OCI-LY7 (cell line): ENCODE measurements at regions not wholly inside any gene's neighbourhood (a gene's known extent, or its start where the extent isn't known, plus 50 kb on each side); places are given as distances from the start of the nearest gene placed in this dataset.

Experiments
- BruUV-seq: library from RNA; stranded (reverse); fragments of 400-500 nt; replicated peaks from 2 replicates; lab custom pipeline; 2021; lab: Mats Ljungman, UMichigan
- CTCF ChIA-PET: fragments of 300-600 bp; sonication (Branson Sonifier 250); formaldehyde crosslinking; loops from one replicate; lab custom pipeline; 2022; ENCODE audit warnings: antibody characterized with exemption; ENCODE audit not compliant: unreplicated experiment; lab: Charles Lee
- POLR2A ChIA-PET: fragments of 300-600 bp; sonication (Branson Sonifier 250); formaldehyde crosslinking; loops from one replicate; lab custom pipeline; 2022; ENCODE audit warnings: antibody characterized with exemption; lab: Charles Lee
- DNase-seq: peaks from one replicate; pipeline ENCODE4 v3.0.0-alpha.2; 2015; ENCODE audit warnings: low spot score
- H2AFZ ChIP-seq: fragments of 200-600 bp; sonication (generic), shearing (Covaris generic); 2 replicates; pipeline ENCODE4 v1.6.1; 2014; ENCODE audit warnings: mild to moderate bottlenecking, antibody characterized with exemption, low read length, moderate library complexity
- H3K27ac ChIP-seq: fragments of 200-600 bp; sonication (generic); 2 replicates; pipeline ENCODE4 v1.5.1; 2014; ENCODE audit warnings: mixed run types, low read depth, mild to moderate bottlenecking, moderate library complexity, low read length, inconsistent platforms; ENCODE audit not compliant: poor library complexity, severe bottlenecking
- H3K36me3 ChIP-seq: fragments of 200-600 bp; sonication (generic); 2 replicates; pipeline ENCODE4 v1.6.1; 2014; ENCODE audit warnings: mild to moderate bottlenecking, antibody characterized with exemption, low read length, moderate library complexity, mixed read lengths; ENCODE audit not compliant: insufficient read depth
- H3K4me1 ChIP-seq: fragments of 200-600 bp; sonication (generic); 2 replicates; pipeline ENCODE4 v1.5.1; 2014; ENCODE audit warnings: mild to moderate bottlenecking, low read length; ENCODE audit not compliant: insufficient read depth, poor library complexity, severe bottlenecking
- H3K4me2 ChIP-seq: fragments of 200-600 bp; sonication (generic); 2 replicates; pipeline ENCODE4 v1.6.1; 2014; ENCODE audit warnings: mild to moderate bottlenecking, low read length
- H3K4me3 ChIP-seq: fragments of 200-600 bp; sonication (generic); 2 replicates; pipeline ENCODE4 v1.5.1; 2014; ENCODE audit warnings: mild to moderate bottlenecking, low read depth, low read length; ENCODE audit not compliant: poor library complexity, severe bottlenecking
- H3K79me2 ChIP-seq: fragments of 200-600 bp; sonication (generic); 2 replicates; pipeline ENCODE4 v1.6.1; 2016; ENCODE audit warnings: low read depth, mild to moderate bottlenecking, low read length, moderate library complexity, mixed read lengths; ENCODE audit not compliant: insufficient read depth
- H3K9me2 ChIP-seq: fragments of 200-600 bp; sonication (generic); 2 replicates; pipeline ENCODE4 v1.6.1; 2016; ENCODE audit warnings: mild to moderate bottlenecking, low read length, mixed read lengths; ENCODE audit not compliant: insufficient read depth
- H3K9me3 ChIP-seq: fragments of 200-600 bp; sonication (generic); 2 replicates; pipeline ENCODE4 v1.6.1; 2014; ENCODE audit warnings: mild to moderate bottlenecking, mixed run types, low read length, mixed read lengths
- H4K20me1 ChIP-seq: fragments of 200-600 bp; sonication (generic); 2 replicates; pipeline ENCODE4 v1.6.1; 2014; ENCODE audit warnings: mild to moderate bottlenecking, antibody characterized with exemption, low read length, moderate library complexity, mixed read lengths; ENCODE audit not compliant: insufficient read depth
- EZH2phosphoT487 ChIP-seq: fragments of 200-600 bp; sonication (generic); IDR thresholded peaks from 2 replicates; pipeline ENCODE4 v1.6.1; 2018; ENCODE audit warnings: low read depth, borderline replicate concordance, mild to moderate bottlenecking, mixed run types, antibody characterized with exemption, low read length, moderate library complexity, mixed read lengths
- intact Hi-C: fragments of 100-400 bp; cut with micrococcal nuclease; formaldehyde crosslinking; loops from one replicate; pipeline ENCODE4 v1.10.0; 2022; ENCODE audit not compliant: unreplicated experiment
- TF ChIP-seq, protein P1 (sequence below): fragments of 200-600 bp; sonication (generic); conservative IDR thresholded peaks from 2 replicates; pipeline ENCODE4 v1.5.1; 2014; ENCODE audit warnings: mild to moderate bottlenecking, antibody characterized with exemption, low read length, moderate library complexity, mixed read lengths

DNA sequence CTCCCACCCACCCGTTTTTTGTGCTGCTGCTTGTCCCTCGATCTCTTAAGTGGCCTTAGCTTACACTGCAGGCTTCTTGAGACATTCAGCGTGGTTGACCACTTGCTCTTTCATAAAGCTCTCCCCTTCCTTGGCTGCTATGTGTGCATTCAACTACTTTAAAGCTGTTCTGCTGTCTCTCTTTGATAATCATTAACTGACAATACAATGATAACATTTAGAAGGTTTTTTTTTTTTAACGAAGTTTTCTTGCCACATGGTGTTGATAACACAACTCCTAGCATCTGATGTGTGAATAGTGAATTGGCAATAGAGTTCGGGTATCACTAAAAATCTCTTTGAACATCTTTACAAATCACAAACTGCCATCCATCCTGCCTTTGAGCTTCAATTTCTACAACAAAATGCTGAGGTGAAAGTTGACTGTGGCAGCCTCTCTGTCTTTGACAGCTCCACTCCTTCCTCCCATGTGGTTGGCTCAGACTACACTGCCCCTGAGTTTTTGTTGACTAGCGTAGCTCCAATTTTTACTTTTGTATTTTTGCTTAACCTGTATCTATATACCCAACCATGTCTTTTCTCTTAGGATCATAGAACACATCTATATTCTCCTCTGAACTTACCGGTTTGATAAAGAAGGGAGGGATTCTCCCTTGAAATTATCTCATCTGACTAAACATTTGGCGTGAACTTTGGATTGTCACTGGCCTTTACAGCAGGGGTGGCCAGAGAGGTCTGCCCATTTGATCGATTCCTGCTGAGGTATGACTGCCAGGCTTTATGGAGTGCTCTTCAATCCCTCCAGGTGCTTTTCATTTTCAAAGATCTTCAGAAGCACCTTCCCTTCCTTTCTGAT, 409.4 kb upstream of the CD180 start:
- ChIA-PET POLR2A (no interaction called here), CTCF (no interaction called here)
- no peak for DNase-seq
- H3K79me2 ChIP-seq = no peaks in the 10 kb centered on the region
- intact Hi-C loops = no loop called here
- no peaks in the 10 kb centered on the region for H3K9me2 ChIP-seq
- H2AFZ ChIP-seq = no peak overlapping the region
- no peaks in the 10 kb centered on the region for H3K36me3 ChIP-seq
- H3K4me2 ChIP-seq = no peak overlapping the region
- TF ChIP-seq, protein P1, sequence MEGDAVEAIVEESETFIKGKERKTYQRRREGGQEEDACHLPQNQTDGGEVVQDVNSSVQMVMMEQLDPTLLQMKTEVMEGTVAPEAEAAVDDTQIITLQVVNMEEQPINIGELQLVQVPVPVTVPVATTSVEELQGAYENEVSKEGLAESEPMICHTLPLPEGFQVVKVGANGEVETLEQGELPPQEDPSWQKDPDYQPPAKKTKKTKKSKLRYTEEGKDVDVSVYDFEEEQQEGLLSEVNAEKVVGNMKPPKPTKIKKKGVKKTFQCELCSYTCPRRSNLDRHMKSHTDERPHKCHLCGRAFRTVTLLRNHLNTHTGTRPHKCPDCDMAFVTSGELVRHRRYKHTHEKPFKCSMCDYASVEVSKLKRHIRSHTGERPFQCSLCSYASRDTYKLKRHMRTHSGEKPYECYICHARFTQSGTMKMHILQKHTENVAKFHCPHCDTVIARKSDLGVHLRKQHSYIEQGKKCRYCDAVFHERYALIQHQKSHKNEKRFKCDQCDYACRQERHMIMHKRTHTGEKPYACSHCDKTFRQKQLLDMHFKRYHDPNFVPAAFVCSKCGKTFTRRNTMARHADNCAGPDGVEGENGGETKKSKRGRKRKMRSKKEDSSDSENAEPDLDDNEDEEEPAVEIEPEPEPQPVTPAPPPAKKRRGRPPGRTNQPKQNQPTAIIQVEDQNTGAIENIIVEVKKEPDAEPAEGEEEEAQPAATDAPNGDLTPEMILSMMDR = no peak
- TF ChIP-seq EZH2phosphoT487 = no peak
- no peaks in the 10 kb centered on the region for H3K4me1 ChIP-seq
- H3K9me3 ChIP-seq = no peaks in the 10 kb centered on the region
- no TSS peak for BruUV-seq
- no peak overlapping the region for H3K27ac ChIP-seq
- H4K20me1 ChIP-seq = no peaks in the 10 kb centered on the region
- H3K4me3 ChIP-seq = no peak overlapping the region

DNA sequence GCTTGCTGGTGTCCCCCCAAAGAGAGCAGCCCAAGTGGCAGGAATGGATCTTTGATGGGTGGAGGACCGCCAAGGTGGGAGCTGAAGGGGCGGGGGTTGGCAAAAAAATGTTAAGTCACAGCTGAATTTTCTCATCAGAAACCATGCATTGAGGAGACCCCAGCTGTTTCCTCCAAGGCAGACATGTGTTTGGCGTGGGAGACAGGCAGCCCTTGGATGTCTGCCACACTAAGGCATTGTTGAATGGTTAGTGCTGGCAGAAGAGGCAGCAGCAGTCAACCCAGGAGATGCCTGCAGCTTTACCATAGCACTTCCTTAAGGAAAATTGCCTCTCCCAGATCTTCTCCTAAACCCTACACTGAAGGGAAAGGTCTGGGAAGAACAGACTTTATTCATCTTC, 394.9 kb upstream of the CD180 start:
- H3K27ac ChIP-seq = no peak overlapping the region
- H3K79me2 ChIP-seq = no peaks in the 10 kb centered on the region
- no peak overlapping the region for H3K4me2 ChIP-seq
- CTCF ChIA-PET = no interaction called here
- H3K9me3 ChIP-seq = no peaks in the 10 kb centered on the region
- TF ChIP-seq, protein P1 = no peak
- TF ChIP-seq EZH2phosphoT487 = no peak
- intact Hi-C loops = no loop called here
- POLR2A ChIA-PET = no interaction called here
- no TSS peak for BruUV-seq
- H3K9me2 ChIP-seq = 0 out of 2 replicates have a peak, but pooled peaks cover 3% of the 10 kb centered on the region
- H3K4me1 ChIP-seq = no peaks in the 10 kb centered on the region
- H2AFZ ChIP-seq = no peak overlapping the region
- no peak overlapping the region for H3K4me3 ChIP-seq
- DNase-seq = no peak
- H3K36me3 ChIP-seq = no peaks in the 10 kb centered on the region
- no peaks in the 10 kb centered on the region for H4K20me1 ChIP-seq

GRCh38 chr5:67588389-67588788, 391.8 kb upstream of the CD180 start:
- Histone ChIP-seq H3K9me3 (no peaks in the 10 kb centered on the region), H3K27ac (no peak overlapping the region), H3K36me3 (no peaks in the 10 kb centered on the region), H3K79me2 (no peaks in the 10 kb centered on the region), H3K4me3 (no peak overlapping the region), H3K4me2 (no peak overlapping the region), H3K9me2 (0 out of 2 replicates have a peak, but pooled peaks cover 3% of the 10 kb centered on the region), H4K20me1 (no peaks in the 10 kb centered on the region), H2AFZ (no peak overlapping the region), H3K4me1 (no peaks in the 10 kb centered on the region)
- no peak for TF ChIP-seq EZH2phosphoT487
- TF ChIP-seq, protein P1 = no peak
- DNase-seq = no peak
- CTCF ChIA-PET = no interaction called here
- POLR2A ChIA-PET = interaction anchor here (0.6 kb wide), 1 partner anchor 334 kb away, joined by 3 read pairs; no protein-coding TSS in a partner anchor
- intact Hi-C loops = no loop called here
- BruUV-seq = no TSS peak
